Stimulated activated naive B cell treated with anti-CD40 and anti-IgM and Interleukin-4, amounts not matched to agents 10 μg/mL and 1 μg/mL and 100 μg/mL, for 72 hours (primary cell): ENCODE measurements at regions not wholly inside any gene's neighbourhood (a gene's known extent, or its start where the extent isn't known, plus 50 kb on each side); places are given as distances from the start of the nearest gene placed in this dataset.
A peak's percentile ranks its signal among the peaks of the same experiment; 100 is the strongest.

Experiments
- ATAC-seq, 2 donors: fragments of 150-1000 bp; cut with Tn5 transposase; replicated peaks; 2 replicates each; pipeline ENCODE4 v1.10.0; 2021; ENCODE audit warnings: moderate library complexity in 1 of 2
- DNase-seq: peaks from one replicate; pipeline ENCODE4 v3.0.0; 2021
- H3K27ac Mint-ChIP-seq: one replicate; pipeline ENCODE4 v1.8.0; 2022; ENCODE audit warnings: mild to moderate bottlenecking, mixed read lengths
- H3K27me3 Mint-ChIP-seq, 2 donors: one replicate each; pipeline ENCODE4 v1.8.0; 2022; ENCODE audit warnings: mixed read lengths in 2 of 2
- H3K36me3 Mint-ChIP-seq, 2 donors: one replicate each; pipeline ENCODE4 v1.8.0; 2022; ENCODE audit warnings: mixed read lengths in 2 of 2, mild to moderate bottlenecking in 1 of 2
- H3K4me1 Mint-ChIP-seq, 2 donors: one replicate each; pipeline ENCODE4 v1.8.0; 2022; ENCODE audit warnings: mixed read lengths in 2 of 2, mild to moderate bottlenecking in 1 of 2
- H3K4me3 Mint-ChIP-seq, 2 donors: one replicate each; pipeline ENCODE4 v1.8.0; 2022; ENCODE audit warnings: mild to moderate bottlenecking in 2 of 2, mixed read lengths in 2 of 2, moderate library complexity in 1 of 2
- H3K9me3 Mint-ChIP-seq, 2 donors: one replicate each; pipeline ENCODE4 v1.8.0; 2022; ENCODE audit warnings: mixed read lengths in 2 of 2, mild to moderate bottlenecking in 1 of 2

DNA sequence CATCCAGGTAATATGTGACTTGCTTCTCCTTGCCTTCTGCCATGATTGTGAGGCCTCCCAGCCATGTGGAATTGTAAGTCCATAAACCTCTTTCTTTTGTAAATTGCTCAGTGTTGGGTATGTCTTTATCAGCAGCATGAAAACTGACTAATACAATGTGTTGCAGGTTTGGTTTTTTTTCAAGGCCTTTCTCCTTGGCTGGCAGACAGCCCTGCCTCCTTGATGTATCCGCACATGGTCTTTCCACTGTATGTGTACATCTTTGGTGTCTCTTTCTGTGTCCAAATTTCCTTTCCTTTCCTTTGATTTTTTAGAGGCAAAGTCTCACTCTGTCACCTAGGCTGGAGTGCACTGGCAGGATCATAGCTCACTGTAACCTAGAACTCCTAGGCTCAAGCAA lies 260.1 kb downstream of the TUSC7 start:
- Mint-ChIP-seq H3K36me3 (no peaks in the 10 kb centered on the region), H3K4me1 (no peaks in the 10 kb centered on the region), H3K27ac (no peak overlapping the region), H3K9me3 (no peaks in the 10 kb centered on the region), H3K27me3 (no peaks in the 10 kb centered on the region), H3K4me3 (no peak overlapping the region)
- ATAC-seq (no peak), DNase-seq (no peak)

DNA sequence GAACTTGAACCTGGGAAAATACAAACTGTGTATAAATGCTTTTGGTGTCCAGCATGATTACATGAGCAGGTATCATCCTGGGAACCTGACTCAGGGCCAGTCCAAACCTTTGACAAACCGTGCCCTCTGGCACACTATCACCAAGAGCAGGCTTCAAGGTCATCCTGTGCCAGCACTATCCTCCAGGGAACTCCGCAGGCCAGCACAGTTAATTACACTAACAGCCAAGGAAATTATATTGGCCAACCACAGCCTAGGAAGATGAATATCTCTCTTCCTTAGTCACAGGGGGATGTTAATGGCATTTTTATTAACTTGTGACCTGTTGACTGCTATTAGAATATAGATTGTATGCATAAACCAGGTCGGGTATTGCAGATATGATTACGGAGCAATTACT lies 262.0 kb downstream of the TUSC7 start:
- DNase-seq (no peak), ATAC-seq (no peak)
- no peak overlapping the region for H3K27ac Mint-ChIP-seq
- no peaks in the 10 kb centered on the region for H3K27me3 Mint-ChIP-seq
- H3K4me3 Mint-ChIP-seq, result no peak overlapping the region
- H3K4me1 Mint-ChIP-seq, result no peaks in the 10 kb centered on the region
- H3K9me3 Mint-ChIP-seq, result no peaks in the 10 kb centered on the region
- H3K36me3 Mint-ChIP-seq, result no peaks in the 10 kb centered on the region

DNA sequence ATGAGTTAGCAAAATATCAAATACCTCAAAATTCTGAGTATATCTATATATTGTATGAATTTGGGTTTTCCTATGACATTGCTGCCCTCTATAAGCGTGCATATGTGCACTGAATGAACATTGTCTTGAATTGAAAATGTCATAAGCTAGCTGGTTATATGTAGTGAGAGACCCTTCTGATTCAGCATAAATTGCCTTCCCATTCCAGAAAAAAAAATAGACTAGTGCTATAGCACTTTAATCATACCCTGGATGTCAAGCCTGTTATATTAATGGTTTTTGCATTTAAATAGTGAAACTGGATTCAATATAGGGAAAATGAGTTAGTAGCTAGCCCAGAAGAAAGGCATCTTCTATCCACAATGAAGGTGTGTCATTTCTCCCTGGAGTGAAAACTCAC lies 265.1 kb downstream of the TUSC7 start:
- Mint-ChIP-seq H3K4me1 (no peaks in the 10 kb centered on the region), H3K27ac (no peak overlapping the region), H3K4me3 (no peak overlapping the region), H3K9me3 (no peaks in the 10 kb centered on the region), H3K27me3 (no peaks in the 10 kb centered on the region), H3K36me3 (no peaks in the 10 kb centered on the region)
- no peak for DNase-seq
- ATAC-seq, result no peak

DNA sequence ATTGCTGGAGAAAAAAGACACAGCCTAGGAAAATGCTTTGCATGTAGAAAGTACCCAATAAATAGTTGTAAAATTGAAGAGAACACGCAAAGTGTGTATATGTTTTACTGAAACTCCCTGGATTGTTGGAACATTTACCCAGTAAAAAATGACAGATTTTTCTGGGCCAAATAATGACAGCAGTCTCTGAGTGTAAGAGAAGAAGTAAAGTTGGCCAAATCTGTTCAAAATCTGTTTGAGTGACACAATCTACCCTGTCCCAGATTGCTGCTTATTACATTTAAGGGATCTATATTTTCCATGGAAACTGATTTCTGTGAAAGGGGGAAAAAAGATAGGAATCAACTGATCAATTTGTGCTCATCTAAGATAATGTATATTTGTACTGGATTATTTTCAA lies 267.9 kb downstream of the TUSC7 start:
- DNase-seq, result no peak
- H3K27ac Mint-ChIP-seq, result no peak overlapping the region
- H3K27me3 Mint-ChIP-seq, result no peaks in the 10 kb centered on the region
- H3K9me3 Mint-ChIP-seq, result no peaks in the 10 kb centered on the region
- H3K4me3 Mint-ChIP-seq, result no peak overlapping the region
- no peaks in the 10 kb centered on the region for H3K36me3 Mint-ChIP-seq
- H3K4me1 Mint-ChIP-seq, result no peaks in the 10 kb centered on the region
- ATAC-seq, result no peak

DNA sequence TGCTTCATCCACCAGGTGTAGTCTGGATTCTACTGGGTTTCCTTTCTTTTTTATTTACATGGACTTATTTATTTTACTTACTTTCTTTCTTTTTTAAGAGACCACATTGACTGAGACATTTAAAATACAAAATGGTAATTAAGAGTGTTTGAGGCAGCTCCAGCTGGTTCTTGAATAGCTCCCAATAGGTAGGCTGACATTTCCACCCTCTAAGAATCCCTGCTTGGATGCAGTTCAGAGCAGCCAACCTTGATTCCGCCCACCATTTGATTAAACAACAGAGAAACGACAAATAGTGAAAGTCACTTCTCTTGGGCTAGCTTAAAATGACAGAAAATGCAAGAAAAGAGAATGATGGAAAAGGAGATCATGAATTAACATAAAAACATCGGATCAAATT lies 270.5 kb downstream of the TUSC7 start:
- H3K9me3 Mint-ChIP-seq, result no peaks in the 10 kb centered on the region
- no peak overlapping the region for H3K4me3 Mint-ChIP-seq
- no peaks in the 10 kb centered on the region for H3K36me3 Mint-ChIP-seq
- ATAC-seq, result no peak
- no peak overlapping the region for H3K27ac Mint-ChIP-seq
- H3K4me1 Mint-ChIP-seq, result no peaks in the 10 kb centered on the region
- DNase-seq, result no peak
- no peaks in the 10 kb centered on the region for H3K27me3 Mint-ChIP-seq

DNA sequence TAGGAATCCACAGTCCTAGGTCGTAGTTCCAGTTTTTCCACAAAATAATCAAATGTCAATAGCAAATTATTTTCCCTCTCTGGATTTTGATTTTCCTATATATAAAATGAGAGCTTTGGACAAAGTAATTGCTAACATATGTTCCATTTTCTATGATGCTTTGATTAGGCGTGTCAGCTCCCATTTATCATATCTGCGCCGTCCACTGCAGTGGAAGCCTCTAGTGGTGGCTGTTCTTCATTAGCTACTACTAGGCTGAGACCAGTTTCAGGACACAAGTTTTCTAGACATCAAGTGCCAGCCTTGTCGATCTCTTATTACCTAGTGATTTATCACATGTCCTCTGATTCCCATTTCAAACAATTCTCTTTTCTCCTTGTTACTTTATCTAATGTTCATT lies 271.5 kb downstream of the TUSC7 start:
- Mint-ChIP-seq H3K4me1 (no peaks in the 10 kb centered on the region), H3K9me3 (peaks cover 0 to 2% of the 10 kb centered on the region in 2 donors), H3K36me3 (no peaks in the 10 kb centered on the region), H3K4me3 (no peak overlapping the region), H3K27ac (no peak overlapping the region), H3K27me3 (no peaks in the 10 kb centered on the region)
- ATAC-seq (no peak), DNase-seq (no peak)

DNA sequence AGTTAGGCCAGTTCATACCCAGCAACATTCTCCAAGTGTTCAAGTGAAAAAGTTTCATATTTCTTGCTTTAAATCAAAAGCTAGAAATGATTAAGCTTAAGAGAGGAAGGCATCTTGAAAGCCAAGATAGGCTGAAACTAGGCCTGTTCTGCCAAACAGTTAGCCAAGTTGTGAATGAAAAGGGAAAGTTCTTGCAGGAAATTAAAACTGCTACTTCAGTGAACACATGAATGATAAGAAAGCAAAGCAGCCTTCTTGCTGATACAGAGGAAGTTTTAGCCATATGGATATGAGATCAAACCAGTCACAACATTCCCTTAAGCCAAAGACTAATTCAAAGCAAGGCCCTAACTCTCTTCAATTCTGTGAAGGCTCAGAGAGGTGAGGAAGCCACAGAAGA lies 274.7 kb downstream of the TUSC7 start:
- H3K4me1 Mint-ChIP-seq, result no peaks in the 10 kb centered on the region
- H3K9me3 Mint-ChIP-seq, result peaks cover 0 to 5% of the 10 kb centered on the region in 2 donors
- H3K27me3 Mint-ChIP-seq, result no peaks in the 10 kb centered on the region
- H3K36me3 Mint-ChIP-seq, result no peaks in the 10 kb centered on the region
- DNase-seq (no peak), ATAC-seq (no peak)
- no peak overlapping the region for H3K4me3 Mint-ChIP-seq
- no peak overlapping the region for H3K27ac Mint-ChIP-seq

DNA sequence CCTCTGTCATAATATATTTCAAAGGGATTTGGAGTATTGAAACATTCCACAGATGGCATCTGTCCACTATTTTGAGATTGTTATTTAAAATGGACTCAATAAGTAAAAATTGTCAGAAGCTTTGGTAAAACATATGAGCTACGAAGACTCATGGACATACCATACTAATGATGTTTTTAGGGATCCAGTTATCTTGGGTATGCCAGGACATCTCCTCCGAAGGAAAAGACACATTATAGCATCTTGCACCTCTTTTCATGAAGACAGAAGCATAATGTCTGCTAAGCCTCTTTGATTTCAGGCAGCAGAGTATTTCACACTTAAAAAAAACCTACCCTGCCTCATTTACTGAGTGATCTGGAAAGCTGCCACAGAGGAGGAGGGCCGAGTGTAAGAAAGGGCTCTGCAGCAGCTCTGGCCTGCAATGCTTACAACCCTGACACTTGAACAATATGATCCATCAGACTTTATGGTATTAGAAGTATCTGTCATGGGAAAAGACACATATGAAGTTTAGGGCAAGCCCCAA lies 284.8 kb downstream of the TUSC7 start:
- H3K27me3 Mint-ChIP-seq, result no peaks in the 10 kb centered on the region
- H3K4me3 Mint-ChIP-seq, result no peak overlapping the region
- H3K27ac Mint-ChIP-seq, result no peak overlapping the region
- no peak for ATAC-seq
- DNase-seq, result no peak
- H3K36me3 Mint-ChIP-seq, result no peaks in the 10 kb centered on the region
- H3K4me1 Mint-ChIP-seq, result no peaks in the 10 kb centered on the region
- peaks cover 0 to 2% of the 10 kb centered on the region in 2 donors for H3K9me3 Mint-ChIP-seq

DNA sequence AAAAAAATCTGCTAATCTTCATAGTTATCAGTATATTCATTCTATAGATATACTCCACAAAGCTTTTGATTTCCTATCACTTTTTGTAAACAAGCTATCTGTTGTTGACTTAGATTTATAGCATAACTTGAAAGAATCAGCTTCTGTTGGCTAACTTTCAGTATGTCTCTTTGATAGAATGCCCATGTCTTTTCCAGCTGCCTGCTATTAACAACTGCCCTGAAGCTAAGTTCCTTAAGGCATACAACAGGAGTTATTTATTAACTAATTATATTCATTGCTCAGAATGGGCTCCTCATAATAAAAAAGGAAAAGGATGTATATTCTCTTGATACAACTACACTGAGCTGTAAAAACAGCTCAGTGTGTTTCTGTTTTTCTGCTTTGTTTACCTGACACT lies 293.9 kb downstream of the TUSC7 start:
- Mint-ChIP-seq H3K4me1 (no peaks in the 10 kb centered on the region), H3K4me3 (no peak overlapping the region), H3K36me3 (no peaks in the 10 kb centered on the region), H3K27me3 (no peaks in the 10 kb centered on the region), H3K27ac (no peak overlapping the region), H3K9me3 (no peaks in the 10 kb centered on the region)
- no peak for ATAC-seq
- no peak for DNase-seq

DNA sequence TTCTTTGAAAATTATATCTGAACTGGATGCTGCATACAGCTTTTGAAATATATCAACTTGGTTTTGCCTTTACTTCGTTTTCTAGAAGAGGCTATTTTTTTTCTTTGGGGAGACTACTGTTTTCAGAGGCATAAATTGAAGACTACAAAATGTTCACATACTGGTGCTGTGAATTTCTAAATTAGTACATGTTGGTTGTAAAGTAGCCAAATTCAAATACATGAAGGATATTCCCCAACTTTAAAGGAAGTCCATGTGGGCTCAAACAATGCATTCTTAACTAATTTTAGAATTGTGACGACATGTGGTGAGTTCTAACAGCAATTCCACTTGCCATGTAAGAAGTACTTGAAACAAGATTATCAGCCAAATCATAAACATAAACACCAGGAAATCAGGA lies 295.7 kb downstream of the TUSC7 start:
- Mint-ChIP-seq H3K27ac (no peak overlapping the region), H3K27me3 (no peaks in the 10 kb centered on the region), H3K36me3 (no peaks in the 10 kb centered on the region), H3K4me1 (no peaks in the 10 kb centered on the region), H3K9me3 (no peaks in the 10 kb centered on the region), H3K4me3 (no peak overlapping the region)
- DNase-seq (no peak), ATAC-seq (no peak)

DNA sequence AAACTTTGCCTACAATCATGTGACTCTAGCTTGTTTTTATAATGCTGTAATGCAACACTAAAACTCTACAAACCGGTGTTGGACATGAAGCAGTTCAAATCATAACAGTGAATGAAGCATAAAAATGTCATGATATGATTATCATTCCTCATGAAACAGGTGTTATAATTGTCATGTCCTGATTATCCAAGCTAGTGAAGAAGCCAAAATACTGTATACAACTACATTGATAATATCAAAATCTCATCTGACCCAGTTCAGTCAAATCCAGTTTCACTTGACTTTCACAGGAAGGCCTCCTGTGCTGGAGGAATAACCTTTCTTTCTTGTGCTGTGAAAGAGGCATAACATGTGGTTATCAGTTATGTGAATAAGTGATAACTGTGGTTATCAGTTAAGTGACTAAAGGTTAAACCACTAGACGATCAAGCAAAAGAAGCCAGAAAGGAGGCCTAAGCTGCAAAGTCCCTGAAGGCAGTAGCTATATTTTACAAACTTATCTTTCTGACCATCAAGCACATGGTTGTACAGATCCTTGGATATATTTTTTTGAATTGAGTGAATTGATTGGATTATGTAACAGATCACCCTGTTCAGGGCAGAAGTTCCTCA lies 296.4 kb downstream of the TUSC7 start:
- ATAC-seq (no peak), DNase-seq (no peak)
- no peaks in the 10 kb centered on the region for H3K4me1 Mint-ChIP-seq
- H3K9me3 Mint-ChIP-seq, result no peaks in the 10 kb centered on the region
- H3K4me3 Mint-ChIP-seq, result no peak overlapping the region
- no peaks in the 10 kb centered on the region for H3K36me3 Mint-ChIP-seq
- no peak overlapping the region for H3K27ac Mint-ChIP-seq
- no peaks in the 10 kb centered on the region for H3K27me3 Mint-ChIP-seq

DNA sequence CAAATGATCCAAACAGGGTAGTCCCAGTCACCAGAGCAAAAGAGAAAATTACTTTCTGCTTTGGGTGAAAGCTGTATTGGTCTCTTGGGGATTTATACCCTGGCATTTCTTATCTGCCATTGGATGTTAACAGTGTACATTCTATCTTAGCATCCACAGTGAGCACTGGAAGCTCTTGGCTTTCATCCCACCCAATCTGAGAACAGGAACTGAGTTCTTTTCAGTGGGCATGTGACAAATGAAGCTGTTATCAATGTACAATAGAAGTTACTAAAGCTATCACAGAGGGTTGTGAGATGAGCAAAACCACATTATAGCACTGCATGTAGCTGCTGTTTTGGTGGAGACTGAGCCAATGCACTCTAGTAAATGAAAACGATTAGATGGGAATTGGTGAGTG lies 300.7 kb downstream of the TUSC7 start:
- ATAC-seq (no peak), DNase-seq (no peak)
- H3K27ac Mint-ChIP-seq, result no peak overlapping the region
- H3K4me1 Mint-ChIP-seq, result peaks cover 4 to 7% of the 10 kb centered on the region in 2 donors
- no peaks in the 10 kb centered on the region for H3K36me3 Mint-ChIP-seq
- peaks cover 0 to 5% of the 10 kb centered on the region in 2 donors for H3K27me3 Mint-ChIP-seq
- H3K9me3 Mint-ChIP-seq, result no peaks in the 10 kb centered on the region
- H3K4me3 Mint-ChIP-seq, result no peak overlapping the region

DNA sequence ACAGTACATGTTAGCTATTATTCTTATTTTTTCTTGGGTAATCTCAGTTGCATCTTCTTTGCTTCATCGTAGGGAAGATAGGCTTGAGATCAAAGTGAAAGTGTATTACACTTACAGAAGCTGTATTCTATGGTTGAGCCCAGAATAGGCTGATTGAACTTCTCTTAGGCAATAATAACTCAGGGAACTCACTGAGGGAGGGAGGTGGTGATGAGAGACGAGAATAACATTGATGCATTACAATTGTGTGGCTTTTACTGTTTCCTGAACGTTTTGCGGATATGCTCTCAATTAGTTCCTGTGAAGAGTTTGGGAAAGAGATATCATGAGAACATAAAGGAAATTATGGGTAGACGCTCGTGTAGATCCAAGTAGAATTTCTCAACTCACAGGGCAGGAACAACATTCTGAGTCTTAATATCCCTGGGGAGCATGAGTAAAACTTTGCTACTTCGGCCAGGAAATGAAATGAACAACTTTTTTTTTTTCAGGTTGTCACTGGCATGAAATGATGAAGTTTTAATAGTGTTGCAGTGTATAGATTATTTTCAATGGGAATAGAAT lies 302.2 kb downstream of the TUSC7 start:
- Mint-ChIP-seq H3K27ac (no peak overlapping the region), H3K9me3 (no peaks in the 10 kb centered on the region), H3K27me3 (peaks cover 0 to 5% of the 10 kb centered on the region in 2 donors), H3K4me3 (no peak overlapping the region), H3K4me1 (peaks cover 4 to 7% of the 10 kb centered on the region in 2 donors), H3K36me3 (no peaks in the 10 kb centered on the region)
- DNase-seq (no peak), ATAC-seq (no peak)

DNA sequence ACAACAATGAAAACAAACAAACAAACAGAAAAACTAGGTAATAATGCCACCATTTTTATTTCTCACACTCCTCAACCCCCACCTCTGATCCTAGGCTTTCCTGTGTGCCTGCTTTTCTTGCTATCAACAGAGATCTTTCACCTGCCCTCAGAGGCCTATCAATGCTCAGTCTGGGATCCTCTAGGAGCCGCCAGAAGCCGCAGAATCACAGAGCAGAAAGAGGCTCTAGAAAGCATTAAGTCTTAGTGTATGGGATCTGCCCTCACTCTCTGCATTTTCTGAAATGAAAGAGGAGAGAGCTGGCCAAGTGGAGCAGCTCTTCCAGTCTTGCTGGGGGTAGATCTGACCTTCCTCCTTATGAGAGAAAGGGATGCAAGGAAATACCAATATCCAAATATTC lies 306.8 kb downstream of the TUSC7 start:
- no peak overlapping the region for H3K27ac Mint-ChIP-seq
- no peaks in the 10 kb centered on the region for H3K36me3 Mint-ChIP-seq
- no peak overlapping the region for H3K4me3 Mint-ChIP-seq
- no peaks in the 10 kb centered on the region for H3K9me3 Mint-ChIP-seq
- H3K27me3 Mint-ChIP-seq, result peaks cover 0 to 5% of the 10 kb centered on the region in 2 donors
- peaks cover 6 to 14% of the 10 kb centered on the region in 2 donors for H3K4me1 Mint-ChIP-seq
- DNase-seq (no peak), ATAC-seq (no peak)

DNA sequence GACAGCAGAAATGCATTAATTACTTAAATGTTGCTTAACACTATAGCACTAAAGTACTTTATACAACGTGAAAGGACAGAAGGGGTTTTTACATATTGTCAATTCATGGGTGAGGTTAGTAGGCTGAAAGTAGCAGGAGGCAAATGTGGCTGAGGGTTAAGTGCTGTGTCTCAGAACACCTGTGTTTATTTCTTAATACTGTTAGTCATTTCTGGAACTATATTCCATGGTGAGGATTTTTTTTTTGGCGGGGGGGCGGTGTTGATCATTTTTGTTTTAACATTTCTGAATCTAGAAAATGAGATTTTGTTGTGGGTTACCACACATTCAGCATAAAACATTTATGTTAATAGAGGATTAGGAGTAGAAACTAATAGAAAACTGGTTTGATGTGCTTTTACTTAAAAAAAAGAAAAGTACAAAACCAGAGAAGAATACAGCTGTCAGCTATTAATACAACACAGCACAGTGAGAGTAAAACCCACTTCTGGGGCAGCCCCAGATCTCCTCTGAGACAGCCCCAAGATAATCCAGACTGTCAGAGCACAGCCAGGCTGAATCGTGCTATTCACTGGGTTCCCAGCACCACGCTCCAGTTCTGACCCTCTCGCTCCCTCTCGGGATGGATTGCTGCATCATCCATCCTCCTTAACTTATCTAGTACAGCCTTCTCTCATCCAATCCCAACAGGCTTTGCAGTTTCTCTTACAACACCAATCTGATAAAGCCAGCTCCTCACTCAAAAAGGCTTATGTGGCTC lies 307.7 kb downstream of the TUSC7 start:
- no peak overlapping the region for H3K27ac Mint-ChIP-seq
- DNase-seq (no peak), ATAC-seq (peak; percentile 56 to 75)
- H3K27me3 Mint-ChIP-seq, result peaks cover 0 to 4% of the 10 kb centered on the region in 2 donors
- peaks cover 2 to 8% of the 10 kb centered on the region in 2 donors for H3K4me1 Mint-ChIP-seq
- no peak overlapping the region for H3K4me3 Mint-ChIP-seq
- H3K9me3 Mint-ChIP-seq, result no peaks in the 10 kb centered on the region
- H3K36me3 Mint-ChIP-seq, result no peaks in the 10 kb centered on the region
